Stimulated activated CD8-positive, alpha-beta memory T cell treated with anti-CD3 and anti-CD28 coated beads, Interleukin-4, amount 100 ng/mL, for 48 hours (primary cell): ENCODE measurements at regions not wholly inside any gene's neighbourhood (a gene's known extent, or its start where the extent isn't known, plus 50 kb on each side); places are given as distances from the start of the nearest gene placed in this dataset.
"Not testable (repeated sequence)": the region's sequence is repeated elsewhere in the genome, so short reads cannot be mapped to it uniquely, and the experiment has no call there.

Experiments
- DNase-seq: peaks from one replicate; pipeline ENCODE4 v3.0.0-alpha.2; 2020

- not testable (repeated sequence) for DNase-seq
Observed at GRCh38 chr12:9407425-9407748, 199.2 kb upstream of the PZP start.

- no peak for DNase-seq
Observed at GRCh38 chr12:9406564-9407424, 198.6 kb upstream of the PZP start.

- DNase-seq: no peak
Observed at GRCh38 chr12:9405886-9406563, 197.8 kb upstream of the PZP start.

GRCh38 chr12:9404469-9405260 is 196.5 kb upstream of the PZP start:
- no peak for DNase-seq

GRCh38 chr12:9404031-9404430 is 195.8 kb upstream of the PZP start:
- DNase-seq: no peak

DNA sequence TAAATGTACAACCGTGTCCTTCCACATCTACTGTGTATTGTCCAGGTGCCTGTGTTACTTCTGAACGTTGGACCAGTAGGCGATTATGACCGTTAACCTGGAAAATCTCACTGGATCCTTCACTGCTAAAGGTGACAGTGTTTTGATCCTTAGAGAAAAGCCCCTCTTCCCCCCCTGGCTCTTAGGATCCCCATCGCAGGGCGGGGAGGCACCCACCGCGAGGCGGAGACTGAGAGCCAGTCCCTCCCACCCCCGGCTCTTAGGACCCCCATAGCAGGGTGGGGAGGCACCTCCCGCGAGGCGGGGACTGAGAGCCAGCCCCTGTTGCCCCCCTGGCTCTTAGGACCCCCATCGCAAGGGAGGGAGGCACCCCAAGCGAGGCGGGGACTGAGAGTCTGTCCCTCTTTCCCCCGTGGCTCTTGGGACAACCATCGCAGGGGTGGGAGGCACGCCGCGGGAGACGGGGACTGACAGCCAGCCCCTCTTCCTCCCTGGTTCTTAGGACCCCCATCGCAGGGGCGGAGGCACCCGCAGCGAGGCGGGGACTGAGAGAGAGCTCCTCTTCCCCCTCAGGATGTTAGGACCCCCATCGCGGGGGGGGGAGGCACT is 194.3 kb upstream of the PZP start:
- not testable (repeated sequence) for DNase-seq

- not testable (repeated sequence) for DNase-seq
Observed at GRCh38 chr12:9396367-9396766, 188.2 kb upstream of the PZP start.

GRCh38 chr12:9395220-9395619 is 187.0 kb upstream of the PZP start:
- not testable (repeated sequence) for DNase-seq

DNA sequence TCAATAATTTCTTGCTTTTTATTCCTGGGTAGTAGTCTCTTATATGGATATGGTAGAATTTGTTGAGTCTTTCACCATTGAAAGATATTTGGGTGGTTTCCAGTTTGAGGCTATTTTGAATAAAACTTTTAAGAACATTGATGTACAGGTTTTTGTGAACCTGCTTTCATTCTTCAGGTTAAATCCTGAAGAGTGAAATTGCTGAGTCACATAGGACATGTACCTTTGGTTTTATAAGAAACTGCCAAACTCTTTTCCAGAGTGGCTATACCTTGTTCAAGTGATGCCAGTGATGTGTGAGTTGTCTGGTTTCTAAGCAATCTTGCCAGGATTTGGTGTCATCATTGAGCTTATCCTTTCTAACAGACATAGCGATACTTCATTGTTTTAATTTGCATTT is 184.6 kb upstream of the PZP start:
- no peak for DNase-seq

- DNase-seq: no peak
Observed at GRCh38 chr12:9391815-9392214, 183.6 kb upstream of the PZP start.

GRCh38 chr12:9390761-9391160 is 182.6 kb upstream of the PZP start:
- no peak for DNase-seq

DNA sequence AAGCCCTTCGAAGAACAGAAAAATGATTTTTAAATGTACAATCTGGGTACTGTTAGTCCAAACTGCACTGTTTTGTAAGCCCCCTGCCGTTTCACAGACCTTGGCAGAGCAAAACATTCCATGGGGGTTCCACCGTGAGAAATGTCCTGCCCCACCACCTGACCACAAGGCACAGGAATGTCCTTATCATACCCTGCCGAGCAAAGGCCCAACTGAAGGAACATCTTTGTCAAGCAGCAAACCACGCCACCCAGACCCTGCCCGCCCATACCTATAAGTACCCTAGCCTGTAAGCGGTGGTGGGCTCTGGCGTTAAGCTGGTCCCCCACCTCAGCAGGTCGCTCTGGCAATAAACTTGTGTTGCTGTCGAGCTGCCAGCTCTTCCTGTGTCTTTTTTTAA is 181.6 kb upstream of the PZP start:
- DNase-seq: no peak

DNA sequence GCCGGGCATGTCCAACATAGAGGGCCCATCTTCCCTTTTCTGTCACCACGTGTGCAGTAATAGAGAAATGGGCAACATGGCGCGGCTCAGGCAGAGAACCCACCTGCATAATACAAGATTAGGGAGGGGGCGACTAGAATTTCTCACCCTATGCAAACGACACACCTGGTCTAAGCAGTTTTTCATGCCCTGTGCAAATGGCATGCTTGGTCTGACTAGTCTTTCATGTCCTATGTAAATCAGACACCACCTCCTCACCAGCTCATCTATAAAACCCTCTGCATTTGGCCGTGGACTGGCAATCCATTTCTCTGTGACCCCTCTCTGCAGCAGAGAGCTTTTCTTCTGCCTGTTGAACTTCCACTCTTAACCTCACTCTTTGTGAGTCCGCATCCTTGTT is 180.2 kb upstream of the PZP start:
- no peak for DNase-seq

DNA sequence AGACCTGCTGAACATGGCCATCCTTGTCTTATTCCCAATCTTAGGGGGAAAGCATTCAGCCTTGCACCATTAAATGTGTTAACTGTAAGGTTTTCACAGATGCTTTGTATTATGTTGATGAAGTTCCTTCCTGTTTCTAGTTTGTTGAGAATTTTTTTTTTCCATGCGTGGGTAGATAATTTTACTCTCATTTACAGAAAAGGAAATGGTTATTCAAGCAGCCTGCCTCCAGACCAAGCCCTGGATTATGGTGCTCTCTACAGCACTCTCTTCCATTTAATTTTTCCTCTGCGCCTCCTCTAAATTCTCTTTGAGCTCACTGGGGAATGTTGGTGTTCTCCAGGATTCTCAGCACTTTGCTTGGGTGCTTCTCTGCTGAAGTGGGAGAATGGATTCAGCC is 179.3 kb upstream of the PZP start:
- DNase-seq: no peak

- no peak for DNase-seq
Observed at GRCh38 chr12:9383585-9383984, 175.4 kb upstream of the PZP start.

DNA sequence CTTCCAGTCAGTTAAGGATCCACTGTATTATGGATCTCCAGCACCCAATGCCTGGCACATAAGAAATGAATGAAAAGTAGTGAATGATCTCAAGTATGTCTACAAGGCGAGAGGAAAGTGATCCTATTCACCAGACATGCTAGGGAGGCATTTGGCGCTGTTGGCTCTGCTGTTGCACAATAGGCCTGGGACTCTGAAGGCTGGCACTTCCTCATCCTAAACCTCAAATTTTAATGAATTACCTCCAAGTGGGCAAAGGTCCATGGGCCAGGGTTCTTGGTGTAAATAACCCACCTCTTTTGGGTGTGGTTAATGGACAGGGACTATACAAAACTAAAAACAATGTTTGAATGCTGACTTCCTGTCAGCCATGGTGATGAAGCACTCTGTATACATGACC is 173.4 kb upstream of the PZP start:
- DNase-seq: no peak

DNA sequence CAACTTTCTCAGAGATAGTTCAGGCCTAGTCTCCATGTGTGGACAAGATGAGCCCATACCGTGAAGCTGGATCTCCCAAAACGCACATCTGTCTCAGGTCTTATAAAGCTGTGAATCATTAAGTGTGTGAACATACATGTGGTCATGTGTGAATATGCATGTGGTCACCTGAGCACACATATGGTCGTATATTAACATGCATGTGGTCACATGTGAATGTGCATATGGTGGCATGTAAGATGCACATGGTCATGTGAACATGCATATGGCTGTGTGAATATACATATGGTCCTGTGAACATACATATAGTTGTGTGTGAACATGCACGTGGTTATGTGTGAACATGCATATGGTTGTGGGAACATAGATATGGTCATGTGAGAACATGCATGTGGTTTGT is 172.5 kb upstream of the PZP start:
- no peak for DNase-seq

- no peak for DNase-seq
Observed at GRCh38 chr12:9379023-9379742, 171.0 kb upstream of the PZP start.

GRCh38 chr12:9378430-9378835 is 170.2 kb upstream of the PZP start:
- no peak for DNase-seq

GRCh38 chr12:9372202-9372601 is 164.0 kb upstream of the PZP start:
- DNase-seq: no peak

GRCh38 chr12:9367828-9368227 is 159.6 kb upstream of the PZP start:
- DNase-seq: no peak

DNA sequence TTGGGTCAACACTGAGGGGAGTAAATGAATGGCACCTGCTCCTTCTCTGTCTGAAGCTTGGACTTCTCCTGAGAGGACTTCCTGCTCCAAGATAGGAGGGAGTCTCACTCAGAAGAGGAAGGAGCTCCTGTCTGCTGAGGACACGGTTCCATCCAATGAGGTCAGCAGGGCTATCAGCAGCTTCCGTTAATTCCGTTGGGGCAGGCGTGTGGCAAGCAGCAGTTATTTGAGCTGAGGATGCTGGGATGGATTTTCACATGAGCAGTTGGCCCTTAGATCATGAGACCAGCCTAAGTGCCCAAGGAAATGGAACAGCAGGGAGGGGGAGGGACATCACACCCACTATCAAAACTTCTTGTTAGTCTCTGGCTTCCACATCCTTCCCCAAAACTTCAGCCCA is 159.0 kb upstream of the PZP start:
- DNase-seq: no peak

DNA sequence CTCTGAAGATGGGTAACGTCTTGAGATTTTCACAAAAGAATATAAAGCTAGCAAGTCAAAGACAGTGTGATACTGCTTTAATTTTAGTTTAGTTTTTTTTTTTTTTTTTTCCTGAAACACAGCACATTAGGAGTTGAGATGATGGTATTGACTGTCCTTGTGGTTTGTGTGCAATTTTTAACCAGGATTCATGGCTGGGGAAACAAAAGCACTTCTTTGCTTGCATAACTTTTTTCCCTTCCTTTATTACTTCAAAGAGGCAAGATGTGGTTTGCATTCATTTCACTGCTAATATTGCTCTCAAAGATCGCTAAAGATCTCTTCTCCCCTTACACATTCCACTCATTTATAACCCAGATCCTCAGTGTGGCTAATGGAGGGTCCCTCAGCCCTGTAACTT is 157.1 kb upstream of the PZP start:
- DNase-seq: no peak
